GM12874 (cell line): ENCODE measurements at regions not wholly inside any gene's neighbourhood (a gene's known extent, or its start where the extent isn't known, plus 50 kb on each side); places are given as distances from the start of the nearest gene placed in this dataset.

Source experiments
- TF ChIP-seq, protein P1 (sequence below): IDR thresholded peaks from 2 replicates; pipeline ENCODE4 v1.5.1; 2011; ENCODE audit warnings: low read depth, mild to moderate bottlenecking, control low read depth, low read length, moderate library complexity; ENCODE audit not compliant: insufficient read depth

DNA sequence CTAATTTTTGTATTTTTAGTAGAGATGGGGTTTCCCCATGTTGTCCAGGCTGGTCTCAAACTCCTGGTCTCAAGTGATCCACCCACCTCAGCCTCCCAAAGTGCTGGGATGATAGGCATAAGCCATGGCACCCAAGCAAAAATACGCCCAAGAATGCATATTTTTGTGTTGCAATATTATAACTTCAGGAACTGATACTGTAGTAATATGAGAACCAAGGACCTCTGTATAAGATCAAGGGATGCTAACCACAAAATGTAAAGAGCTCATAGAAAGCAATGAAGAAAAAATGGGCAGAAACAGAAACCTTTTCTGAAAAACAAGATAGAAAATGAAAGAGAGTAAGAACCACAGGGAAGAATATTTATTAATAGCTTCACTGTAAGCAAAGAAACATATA lies 183.6 kb upstream of the RPL38 start:
- TF ChIP-seq, protein P1, sequence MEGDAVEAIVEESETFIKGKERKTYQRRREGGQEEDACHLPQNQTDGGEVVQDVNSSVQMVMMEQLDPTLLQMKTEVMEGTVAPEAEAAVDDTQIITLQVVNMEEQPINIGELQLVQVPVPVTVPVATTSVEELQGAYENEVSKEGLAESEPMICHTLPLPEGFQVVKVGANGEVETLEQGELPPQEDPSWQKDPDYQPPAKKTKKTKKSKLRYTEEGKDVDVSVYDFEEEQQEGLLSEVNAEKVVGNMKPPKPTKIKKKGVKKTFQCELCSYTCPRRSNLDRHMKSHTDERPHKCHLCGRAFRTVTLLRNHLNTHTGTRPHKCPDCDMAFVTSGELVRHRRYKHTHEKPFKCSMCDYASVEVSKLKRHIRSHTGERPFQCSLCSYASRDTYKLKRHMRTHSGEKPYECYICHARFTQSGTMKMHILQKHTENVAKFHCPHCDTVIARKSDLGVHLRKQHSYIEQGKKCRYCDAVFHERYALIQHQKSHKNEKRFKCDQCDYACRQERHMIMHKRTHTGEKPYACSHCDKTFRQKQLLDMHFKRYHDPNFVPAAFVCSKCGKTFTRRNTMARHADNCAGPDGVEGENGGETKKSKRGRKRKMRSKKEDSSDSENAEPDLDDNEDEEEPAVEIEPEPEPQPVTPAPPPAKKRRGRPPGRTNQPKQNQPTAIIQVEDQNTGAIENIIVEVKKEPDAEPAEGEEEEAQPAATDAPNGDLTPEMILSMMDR, result no peak

DNA sequence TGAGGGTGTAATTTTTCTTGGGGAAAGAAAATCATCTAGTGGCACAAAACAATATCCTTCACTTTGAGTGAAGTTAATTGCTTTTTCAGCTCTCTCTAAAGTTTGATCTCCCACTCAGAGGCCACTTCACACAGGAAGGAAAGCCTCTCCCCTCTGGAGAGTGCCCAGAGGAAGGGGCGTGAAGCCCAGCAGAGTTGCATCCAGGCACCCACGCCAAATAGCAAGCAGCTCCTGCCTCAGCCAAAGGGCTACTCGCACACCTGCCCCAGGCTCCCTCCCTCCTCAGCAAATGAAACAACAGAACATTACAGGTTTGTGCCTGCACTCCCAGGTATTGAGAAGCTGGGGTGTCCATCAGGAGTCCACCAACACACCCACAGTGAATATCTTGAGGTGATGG lies 183.0 kb upstream of the RPL38 start:
- TF ChIP-seq, protein P1, result no peak

DNA sequence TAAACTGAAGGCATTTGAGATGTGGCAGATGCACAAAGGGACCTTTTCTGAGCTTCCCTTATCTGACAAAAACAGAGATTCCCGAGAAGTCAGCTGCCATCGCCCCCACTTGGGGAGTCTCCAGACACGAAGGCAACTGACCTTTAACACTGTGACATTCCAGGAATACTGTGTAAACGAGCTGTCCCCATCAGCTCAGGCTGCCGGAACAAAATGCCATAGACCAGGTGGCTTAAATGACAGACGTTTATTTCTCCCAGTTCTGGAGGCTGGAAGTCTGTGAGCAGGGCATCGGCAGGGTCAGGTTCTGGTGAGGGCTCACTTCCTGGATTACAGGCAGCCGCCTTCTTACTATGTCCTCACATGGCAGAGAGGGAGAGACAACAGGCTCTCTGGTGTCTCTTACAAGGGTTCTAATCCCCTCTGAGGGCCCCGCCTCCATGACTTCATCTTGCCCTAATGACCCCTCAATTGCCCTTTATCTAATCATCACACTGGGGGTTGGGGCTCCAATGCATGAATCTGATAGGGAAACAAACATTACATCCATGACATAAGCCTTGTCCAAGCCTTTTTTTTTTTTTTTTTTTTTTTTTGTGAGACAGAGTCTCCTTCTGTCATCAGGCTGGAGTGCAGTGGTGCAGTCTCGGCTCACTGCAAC lies 178.5 kb upstream of the RPL38 start:
- TF ChIP-seq, protein P1, result no peak

DNA sequence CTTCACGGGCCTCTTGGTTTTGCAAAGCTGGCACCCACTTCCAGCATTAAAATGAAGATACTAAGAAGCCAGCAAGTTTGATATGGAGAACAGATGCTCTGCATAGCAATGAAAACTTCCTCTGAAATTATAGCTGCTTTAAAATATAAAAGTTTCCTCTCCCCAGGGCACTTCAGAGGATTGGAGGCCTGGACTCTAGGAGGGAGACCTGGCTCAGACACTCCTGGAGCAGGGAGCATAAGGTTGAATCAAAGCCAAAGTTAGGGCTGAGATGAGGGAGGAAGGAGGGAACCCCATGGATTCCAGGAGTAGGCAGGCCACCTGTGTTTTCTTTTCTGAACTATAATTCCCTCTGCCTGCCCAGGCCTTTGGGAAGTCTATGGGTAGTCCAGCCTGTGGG lies 176.0 kb upstream of the RPL38 start:
- TF ChIP-seq, protein P1, result no peak

DNA sequence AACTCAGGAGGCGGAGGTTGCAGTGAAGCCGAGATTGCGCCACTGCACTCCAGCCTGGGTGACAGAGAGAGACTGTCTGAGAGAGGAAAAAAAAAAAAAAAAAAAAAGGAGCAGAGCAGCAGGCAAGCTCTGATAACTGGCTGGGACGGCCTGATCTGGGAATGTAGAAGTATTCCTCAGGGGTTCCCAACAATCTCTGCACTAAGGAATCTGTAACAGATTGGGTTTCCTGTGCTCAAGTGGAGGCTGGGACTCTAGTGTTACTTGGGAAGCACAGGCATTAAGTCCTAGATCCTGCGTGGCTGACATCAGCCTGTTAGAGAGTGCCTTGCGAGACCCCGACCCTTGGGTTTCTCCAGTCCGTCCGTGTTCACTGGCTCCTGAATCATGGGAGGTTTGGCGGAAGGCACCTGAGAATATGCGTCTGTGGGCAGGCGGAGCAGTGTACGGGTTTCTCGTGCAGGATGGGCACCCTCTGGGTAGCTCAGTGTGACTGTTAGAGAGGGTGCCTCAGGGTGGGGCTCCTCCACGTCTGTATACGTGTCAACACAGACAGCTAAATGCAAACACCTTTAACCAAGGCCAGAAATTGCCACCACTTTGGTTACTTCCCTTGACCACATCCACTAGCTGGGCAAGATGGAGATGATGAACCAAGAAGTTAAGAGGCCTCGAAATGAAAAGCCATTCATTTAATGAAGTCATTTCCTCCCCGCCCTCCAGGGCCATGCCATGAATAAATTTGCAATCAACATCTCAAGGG lies 174.9 kb upstream of the RPL38 start:
- TF ChIP-seq, protein P1, result no peak

DNA sequence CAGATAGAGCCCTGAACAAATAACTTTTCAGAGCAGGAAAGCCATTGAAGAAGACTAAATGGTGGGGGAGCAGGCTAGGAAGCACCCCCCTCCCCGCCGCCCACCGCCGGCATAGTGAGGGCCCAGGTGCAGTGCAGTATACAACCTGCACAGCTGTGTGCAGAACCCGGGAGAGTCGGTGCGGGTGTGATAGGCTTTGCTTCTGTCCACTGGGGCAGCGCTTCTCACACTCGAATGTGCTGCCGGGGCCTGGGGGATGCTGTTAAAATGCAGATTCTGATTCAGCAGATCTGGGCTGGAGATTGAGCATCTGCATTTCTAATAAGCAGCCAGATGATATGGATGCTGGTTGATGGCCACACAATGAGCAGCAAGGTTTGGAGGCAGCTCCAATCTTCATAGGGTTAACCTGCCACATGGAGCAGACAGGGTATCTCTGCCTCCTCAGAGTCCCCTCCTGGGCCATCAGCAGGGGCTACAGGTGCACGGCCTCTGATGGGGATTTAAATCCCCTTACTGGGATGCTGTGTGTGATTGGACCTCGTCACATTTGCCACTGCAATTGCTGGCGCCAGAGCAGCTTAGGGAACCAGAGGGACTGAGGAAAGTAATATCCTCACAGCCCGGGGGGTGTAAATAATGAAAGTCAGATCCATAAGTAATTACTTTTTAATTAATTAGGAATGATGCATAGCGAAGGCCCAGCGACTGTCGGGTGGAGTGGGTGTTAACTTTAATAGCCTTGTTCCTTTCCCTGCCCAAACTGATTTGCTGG lies 172.0 kb upstream of the RPL38 start:
- TF ChIP-seq, protein P1, result no peak

DNA sequence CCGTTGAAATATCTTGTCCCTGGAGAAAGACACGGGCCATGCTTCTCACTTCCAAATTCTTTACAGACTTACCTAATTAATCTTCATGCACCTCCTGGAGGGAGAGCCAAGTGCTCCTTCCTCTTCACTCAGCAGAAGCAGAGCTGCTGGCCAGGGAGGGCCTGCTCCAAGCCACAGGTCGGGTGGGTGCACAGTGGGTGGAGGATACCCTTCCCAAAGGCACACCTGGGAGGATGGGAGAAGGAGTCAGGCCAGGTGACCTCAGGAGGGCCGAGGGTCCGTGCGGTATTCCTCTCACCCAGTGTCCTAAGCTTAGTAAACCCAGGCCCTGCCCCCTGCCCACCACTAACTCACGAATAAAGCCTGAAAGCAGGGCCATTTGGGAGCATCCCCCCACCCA lies 171.3 kb upstream of the RPL38 start:
- TF ChIP-seq, protein P1, result no peak
